Karpas-422 (cell line): ENCODE measurements at regions not wholly inside any gene's neighbourhood (a gene's known extent, or its start where the extent isn't known, plus 50 kb on each side); places are given as distances from the start of the nearest gene placed in this dataset.
"Not testable (repeated sequence)": the region's sequence is repeated elsewhere in the genome, so short reads cannot be mapped to it uniquely, and the experiment has no call there.

Source experiments
- DNase-seq: peaks from one replicate; pipeline ENCODE4 v3.0.0-alpha.2; 2015
- H2AFZ ChIP-seq: fragments of 200-600 bp; sonication (generic); 2 replicates; pipeline ENCODE4 v1.6.1; 2014; ENCODE audit warnings: antibody characterized with exemption, low read length, mixed read lengths
- H3K27ac ChIP-seq: fragments of 200-600 bp; sonication (generic); 2 replicates; pipeline ENCODE4 v1.5.1; 2014; ENCODE audit warnings: mild to moderate bottlenecking, low read length, moderate library complexity
- H3K27me3 ChIP-seq: fragments of 200-600 bp; sonication (generic); 2 replicates; pipeline ENCODE4 v1.6.1; 2014; ENCODE audit warnings: low read length, mixed read lengths
- H3K36me3 ChIP-seq: fragments of 200-600 bp; sonication (generic); 2 replicates; pipeline ENCODE4 v1.6.1; 2014; ENCODE audit warnings: low read length, mixed read lengths; ENCODE audit not compliant: insufficient read depth
- H3K4me1 ChIP-seq: fragments of 200-600 bp; sonication (generic); 2 replicates; pipeline ENCODE4 v1.6.1; 2014; ENCODE audit warnings: mild to moderate bottlenecking, low read length, mixed read lengths
- H3K4me2 ChIP-seq: fragments of 200-600 bp; sonication (generic); 2 replicates; pipeline ENCODE4 v1.6.1; 2014; ENCODE audit warnings: low read length, low read depth, mild to moderate bottlenecking; ENCODE audit not compliant: poor library complexity, severe bottlenecking
- H3K4me3 ChIP-seq: fragments of 200-600 bp; sonication (generic); 2 replicates; pipeline ENCODE4 v1.5.1; 2014; ENCODE audit warnings: mild to moderate bottlenecking, antibody characterized with exemption, low read length, mixed read lengths
- H3K79me2 ChIP-seq: fragments of 200-600 bp; sonication (generic); 2 replicates; pipeline ENCODE4 v1.6.1; 2014; ENCODE audit warnings: mild to moderate bottlenecking, low read length, mixed read lengths
- H3K9ac ChIP-seq: fragments of 200-600 bp; sonication (generic); 2 replicates; pipeline ENCODE4 v1.6.0; 2014; ENCODE audit warnings: low read length
- H3K9me2 ChIP-seq: fragments of 200-600 bp; sonication (generic), shearing (Covaris generic); replicated peaks from 2 replicates; pipeline ENCODE4 v1.6.0; 2014; ENCODE audit warnings: mild to moderate bottlenecking, low read length, moderate library complexity; ENCODE audit not compliant: insufficient read depth
- H3K9me3 ChIP-seq: fragments of 300-700, 200-600 bp; sonication (generic); 2 replicates; pipeline ENCODE4 v1.6.1; 2014; ENCODE audit warnings: low read length, mixed read lengths
- H4K20me1 ChIP-seq: fragments of 200-600 bp; sonication (generic); 2 replicates; pipeline ENCODE4 v1.6.1; 2014; ENCODE audit warnings: mild to moderate bottlenecking, antibody characterized with exemption, low read length, low read depth; ENCODE audit not compliant: insufficient read depth

GRCh38 chr13:48813518-48813917 lies 159.8 kb downstream of the CYSLTR2 start:
- DNase-seq: no peak
- Histone ChIP-seq H3K9me3 (no peaks in the 10 kb centered on the region), H3K4me3 (no peak overlapping the region), H3K27ac (no peak overlapping the region), H3K27me3 (no peaks in the 10 kb centered on the region), H3K4me1 (peaks cover 7% of the 10 kb centered on the region), H3K4me2 (no peak overlapping the region), H3K79me2 (no peaks in the 10 kb centered on the region), H2AFZ (no peak overlapping the region), H3K9me2 (no peaks in the 10 kb centered on the region), H3K9ac (no peak overlapping the region), H3K36me3 (no peaks in the 10 kb centered on the region), H4K20me1 (no peaks in the 10 kb centered on the region)

GRCh38 chr13:48816700-48817099 lies 159.0 kb upstream of the FNDC3A start:
- H3K79me2 ChIP-seq: no peaks in the 10 kb centered on the region
- H3K36me3 ChIP-seq: no peaks in the 10 kb centered on the region
- H3K9ac ChIP-seq: no peak overlapping the region
- no peaks in the 10 kb centered on the region for H4K20me1 ChIP-seq
- no peak overlapping the region for H2AFZ ChIP-seq
- H3K27me3 ChIP-seq: no peaks in the 10 kb centered on the region
- H3K4me2 ChIP-seq: no peak overlapping the region
- peaks cover 7% of the 10 kb centered on the region for H3K4me1 ChIP-seq
- H3K9me2 ChIP-seq: no peaks in the 10 kb centered on the region
- no peaks in the 10 kb centered on the region for H3K9me3 ChIP-seq
- H3K27ac ChIP-seq: no peak overlapping the region
- no peak overlapping the region for H3K4me3 ChIP-seq
- DNase-seq: no peak

- H3K9me2 ChIP-seq: no peaks in the 10 kb centered on the region
- no peak overlapping the region for H3K4me2 ChIP-seq
- no peak overlapping the region for H2AFZ ChIP-seq
- no peaks in the 10 kb centered on the region for H3K9me3 ChIP-seq
- no peaks in the 10 kb centered on the region for H4K20me1 ChIP-seq
- H3K36me3 ChIP-seq: no peaks in the 10 kb centered on the region
- no peak for DNase-seq
- H3K79me2 ChIP-seq: no peaks in the 10 kb centered on the region
- H3K4me1 ChIP-seq: peaks cover 7% of the 10 kb centered on the region
- H3K27ac ChIP-seq: no peak overlapping the region
- H3K9ac ChIP-seq: no peak overlapping the region
- H3K4me3 ChIP-seq: no peak overlapping the region
- no peaks in the 10 kb centered on the region for H3K27me3 ChIP-seq
Measured at GRCh38 chr13:48817166-48817802, 158.4 kb upstream of the FNDC3A start.

GRCh38 chr13:48818495-48819356 lies 157.0 kb upstream of the FNDC3A start:
- H3K27me3 ChIP-seq: no peaks in the 10 kb centered on the region
- H3K4me2 ChIP-seq: no peak overlapping the region
- no peaks in the 10 kb centered on the region for H3K36me3 ChIP-seq
- H4K20me1 ChIP-seq: no peaks in the 10 kb centered on the region
- peaks cover 7% of the 10 kb centered on the region for H3K4me1 ChIP-seq
- no peak overlapping the region for H2AFZ ChIP-seq
- no peaks in the 10 kb centered on the region for H3K9me3 ChIP-seq
- no peak overlapping the region for H3K9ac ChIP-seq
- no peak for DNase-seq
- no peaks in the 10 kb centered on the region for H3K9me2 ChIP-seq
- H3K79me2 ChIP-seq: no peaks in the 10 kb centered on the region
- H3K4me3 ChIP-seq: no peak overlapping the region
- no peak overlapping the region for H3K27ac ChIP-seq

GRCh38 chr13:48819376-48819775 lies 156.3 kb upstream of the FNDC3A start:
- H3K27me3 ChIP-seq: no peaks in the 10 kb centered on the region
- H2AFZ ChIP-seq: no peak overlapping the region
- no peak overlapping the region for H3K4me3 ChIP-seq
- DNase-seq: no peak
- no peak overlapping the region for H3K27ac ChIP-seq
- no peaks in the 10 kb centered on the region for H3K79me2 ChIP-seq
- H3K4me2 ChIP-seq: no peak overlapping the region
- peaks cover 7% of the 10 kb centered on the region for H3K4me1 ChIP-seq
- no peaks in the 10 kb centered on the region for H3K9me3 ChIP-seq
- no peaks in the 10 kb centered on the region for H3K9me2 ChIP-seq
- H4K20me1 ChIP-seq: no peaks in the 10 kb centered on the region
- H3K36me3 ChIP-seq: no peaks in the 10 kb centered on the region
- no peak overlapping the region for H3K9ac ChIP-seq

GRCh38 chr13:48819899-48820298 lies 155.8 kb upstream of the FNDC3A start:
- DNase-seq: no peak
- Histone ChIP-seq H3K36me3 (no peaks in the 10 kb centered on the region), H3K4me1 (peaks cover 7% of the 10 kb centered on the region), H2AFZ (no peak overlapping the region), H4K20me1 (no peaks in the 10 kb centered on the region), H3K27ac (no peak overlapping the region), H3K9me3 (no peaks in the 10 kb centered on the region), H3K9ac (no peak overlapping the region), H3K4me3 (no peak overlapping the region), H3K4me2 (no peak overlapping the region), H3K79me2 (no peaks in the 10 kb centered on the region), H3K27me3 (no peaks in the 10 kb centered on the region), H3K9me2 (no peaks in the 10 kb centered on the region)

- not testable (repeated sequence) for H3K9me2 ChIP-seq, H3K4me2 ChIP-seq, H3K79me2 ChIP-seq, H3K4me3 ChIP-seq, DNase-seq, H3K9ac ChIP-seq, H3K9me3 ChIP-seq, H3K36me3 ChIP-seq, H4K20me1 ChIP-seq, H3K27ac ChIP-seq, H2AFZ ChIP-seq, H3K27me3 ChIP-seq
- peaks cover 16% of the 10 kb centered on the region for H3K4me1 ChIP-seq
Measured at GRCh38 chr13:48823526-48823925, 152.2 kb upstream of the FNDC3A start.

- Histone ChIP-seq H3K4me1 (peaks cover 38% of the 10 kb centered on the region), H3K36me3 (no peaks in the 10 kb centered on the region; the same call in 1 of the 2 replicates), H3K9me2 (no peaks in the 10 kb centered on the region), H3K9me3 (peaks cover 8% of the 10 kb centered on the region; the same call in 1 of the 2 replicates), H3K27me3 (no peaks in the 10 kb centered on the region), H4K20me1 (no peaks in the 10 kb centered on the region), H3K27ac (no peak overlapping the region), H3K4me2 (no peak overlapping the region), H2AFZ (no peak overlapping the region), H3K9ac (no peak overlapping the region), H3K79me2 (no peaks in the 10 kb centered on the region), H3K4me3 (no peak overlapping the region)
- no peak for DNase-seq
Measured at GRCh38 chr13:48826039-48826438, 149.7 kb upstream of the FNDC3A start.
